Type B pancreatic cell (in vitro differentiated cells): ENCODE measurements at regions not wholly inside any gene's neighbourhood (a gene's known extent, or its start where the extent isn't known, plus 50 kb on each side); places are given as distances from the start of the nearest gene placed in this dataset.

Experiments used
- DNase-seq: peaks from one replicate; pipeline ENCODE4 v3.0.0; 2021; ENCODE audit warnings: mixed read lengths; ENCODE audit not compliant: unreplicated experiment; ENCODE audit errors: extremely low spot score
- H3K27ac Mint-ChIP-seq: 2 replicates; pipeline ENCODE4 v1.8.0; 2021; ENCODE audit warnings: mild to moderate bottlenecking, mixed read lengths
- H3K27me3 Mint-ChIP-seq: 2 replicates; pipeline ENCODE4 v1.8.0; 2021; ENCODE audit warnings: mixed read lengths
- H3K36me3 Mint-ChIP-seq: 2 replicates; pipeline ENCODE4 v1.8.0; 2021; ENCODE audit warnings: mixed read lengths
- H3K4me1 Mint-ChIP-seq: one replicate; pipeline ENCODE4 v1.8.0; 2021; ENCODE audit warnings: mixed read lengths; ENCODE audit not compliant: unreplicated experiment
- H3K4me3 Mint-ChIP-seq: 2 replicates; pipeline ENCODE4 v1.8.0; 2021; ENCODE audit warnings: mild to moderate bottlenecking, mixed read lengths
- H3K9me3 Mint-ChIP-seq: 2 replicates; pipeline ENCODE4 v1.8.0; 2021; ENCODE audit warnings: mixed read lengths
- CTCF ChIP-seq: fragments of 200-600 bp; sonication (generic); conservative IDR thresholded peaks from 2 replicates; pipeline ENCODE4 v1.5.0; 2021; ENCODE audit warnings: antibody characterized with exemption, mild to moderate bottlenecking

GRCh38 chr15:53074221-53074620, 284.1 kb upstream of the ONECUT1 start:
- no peak for DNase-seq
- Mint-ChIP-seq H3K27me3 (peaks cover 18% of the 10 kb centered on the region), H3K4me1 (no peaks in the 10 kb centered on the region), H3K36me3 (no peaks in the 10 kb centered on the region), H3K9me3 (no peaks in the 10 kb centered on the region), H3K4me3 (no peak overlapping the region), H3K27ac (no peak overlapping the region)
- no peak for TF ChIP-seq CTCF

- no peak for TF ChIP-seq CTCF
These were observed 281.9 kb upstream of the ONECUT1 start for GRCh38 chr15:53072077-53072476.

GRCh38 chr15:53068636-53069035, 278.5 kb upstream of the ONECUT1 start:
- Mint-ChIP-seq H3K27me3 (peaks cover 17% of the 10 kb centered on the region), H3K4me3 (no peak overlapping the region), H3K27ac (no peak overlapping the region), H3K4me1 (no peaks in the 10 kb centered on the region), H3K9me3 (no peaks in the 10 kb centered on the region), H3K36me3 (no peaks in the 10 kb centered on the region)
- no peak for DNase-seq
- TF ChIP-seq CTCF, result no peak

More at GRCh38 chr15:53072077-53072476, 281.9 kb upstream of the ONECUT1 start:
- H3K27me3 Mint-ChIP-seq, result peaks cover 14% of the 10 kb centered on the region
- no peaks in the 10 kb centered on the region for H3K4me1 Mint-ChIP-seq
- no peak overlapping the region for H3K4me3 Mint-ChIP-seq
- no peak overlapping the region for H3K27ac Mint-ChIP-seq
- H3K9me3 Mint-ChIP-seq, result no peaks in the 10 kb centered on the region
- H3K36me3 Mint-ChIP-seq, result no peaks in the 10 kb centered on the region
- DNase-seq, result peak; percentile 79

GRCh38 chr15:53059273-53060043, 269.3 kb upstream of the ONECUT1 start:
- TF ChIP-seq CTCF, result no peak
- Mint-ChIP-seq H3K27me3 (peaks cover 3% of the 10 kb centered on the region), H3K9me3 (no peaks in the 10 kb centered on the region), H3K4me1 (no peaks in the 10 kb centered on the region), H3K27ac (no peak overlapping the region), H3K4me3 (no peak overlapping the region), H3K36me3 (no peaks in the 10 kb centered on the region)
- DNase-seq, result no peak

GRCh38 chr15:53046153-53046790, 256.1 kb upstream of the ONECUT1 start:
- no peak overlapping the region for H3K27ac Mint-ChIP-seq
- H3K9me3 Mint-ChIP-seq, result peaks cover 7% of the 10 kb centered on the region
- no peak for TF ChIP-seq CTCF
- no peaks in the 10 kb centered on the region for H3K27me3 Mint-ChIP-seq
- H3K4me3 Mint-ChIP-seq, result no peak overlapping the region
- no peaks in the 10 kb centered on the region for H3K4me1 Mint-ChIP-seq
- H3K36me3 Mint-ChIP-seq, result no peaks in the 10 kb centered on the region
- no peak for DNase-seq
